ENCODE measurements at regions not wholly inside any gene's neighbourhood (a gene's known extent, or its start where the extent isn't known, plus 50 kb on each side); places are given as distances from the start of the nearest gene placed in this dataset.

GRCh38 chr18:10046178-10046807, 132.5 kb downstream of the VAPA start:
- no peaks in the 10 kb centered on the region for H3K9me3 ChIP-seq (ENCODE audit: control insufficient read depth, low read depth, low read length)
- no peaks in the 10 kb centered on the region for H3K36me3 ChIP-seq (ENCODE audit: control insufficient read depth in 2 of 2, extremely low read depth in 1 of 2, insufficient read depth in 2 of 2, low read length in 2 of 2)
- no peak overlapping the region for H3K4me2 ChIP-seq (ENCODE audit: control insufficient read depth, extremely low read depth, insufficient read depth, low read depth, low read length)
- peaks cover 5% of the 10 kb centered on the region for H3K4me1 ChIP-seq (ENCODE audit: control insufficient read depth, extremely low read depth, insufficient read depth, low read length)
- H2AFZ ChIP-seq (ENCODE audit: control insufficient read depth, low read length): no peak overlapping the region
- no peak overlapping the region for H3K4me3 ChIP-seq (ENCODE audit: control insufficient read depth in 2 of 3, extremely low read depth in 1 of 3, insufficient read depth in 2 of 3, low read depth in 1 of 3, low read length in 3 of 3)
- no peak for FAIRE-seq
- no peak for TF ChIP-seq EZH2 (IDR thresholded peaks at IDR 0.05; ENCODE audit: low read length)
- TF ChIP-seq CTCF (optimal IDR thresholded peaks at IDR 0.05 in 1 of 3, IDR thresholded peaks at IDR 0.05 in 1 of 3, conservative IDR thresholded peaks at IDR 0.05 in 1 of 3; ENCODE audit: extremely low read depth in 1 of 3, insufficient read depth in 2 of 3, low read length in 3 of 3): no peak
- no peak for DNase-seq (ENCODE audit: low read depth, low spot score)
- no peaks in the 10 kb centered on the region for H3K27me3 ChIP-seq (ENCODE audit: control insufficient read depth, extremely low read depth, insufficient read depth, low read length)
- no peaks in the 10 kb centered on the region for H4K20me1 ChIP-seq (ENCODE audit: control insufficient read depth, extremely low read depth, insufficient read depth, low read length)
- H3K9ac ChIP-seq (ENCODE audit: control insufficient read depth, extremely low read depth, insufficient read depth, low read length): no peak overlapping the region
- dilution Hi-C loops (cut with MboI; ENCODE audit: extremely low pct_ligation_motif_present, low sequenced_read_pairs): no loop called here
- H3K9me1 ChIP-seq (ENCODE audit: control insufficient read depth, extremely low read depth, insufficient read depth, low read length): no peaks in the 10 kb centered on the region
- no peaks in the 10 kb centered on the region for H3K79me2 ChIP-seq (ENCODE audit: control insufficient read depth, insufficient read depth, low read length)
- H3K27ac ChIP-seq (ENCODE audit: control insufficient read depth, insufficient read depth, low read length): no peak overlapping the region

GRCh38 chr18:10047237-10047636, 133.4 kb downstream of the VAPA start:
- H2AFZ ChIP-seq (ENCODE audit: control insufficient read depth, low read length): no peak overlapping the region
- no peaks in the 10 kb centered on the region for H3K27me3 ChIP-seq (ENCODE audit: control insufficient read depth, extremely low read depth, insufficient read depth, low read length)
- no peaks in the 10 kb centered on the region for H3K36me3 ChIP-seq (ENCODE audit: control insufficient read depth in 2 of 2, extremely low read depth in 1 of 2, insufficient read depth in 2 of 2, low read length in 2 of 2)
- H3K27ac ChIP-seq (ENCODE audit: control insufficient read depth, insufficient read depth, low read length): no peak overlapping the region
- no peak overlapping the region for H3K4me2 ChIP-seq (ENCODE audit: control insufficient read depth, extremely low read depth, insufficient read depth, low read depth, low read length)
- H3K9ac ChIP-seq (ENCODE audit: control insufficient read depth, extremely low read depth, insufficient read depth, low read length): no peak overlapping the region
- no peaks in the 10 kb centered on the region for H3K9me1 ChIP-seq (ENCODE audit: control insufficient read depth, extremely low read depth, insufficient read depth, low read length)
- H3K4me3 ChIP-seq (ENCODE audit: control insufficient read depth in 2 of 3, extremely low read depth in 1 of 3, insufficient read depth in 2 of 3, low read depth in 1 of 3, low read length in 3 of 3): no peak overlapping the region
- H3K9me3 ChIP-seq (ENCODE audit: control insufficient read depth, low read depth, low read length): no peaks in the 10 kb centered on the region
- H3K79me2 ChIP-seq (ENCODE audit: control insufficient read depth, insufficient read depth, low read length): no peaks in the 10 kb centered on the region
- TF ChIP-seq CTCF (optimal IDR thresholded peaks at IDR 0.05 in 1 of 3, IDR thresholded peaks at IDR 0.05 in 1 of 3, conservative IDR thresholded peaks at IDR 0.05 in 1 of 3; ENCODE audit: extremely low read depth in 1 of 3, insufficient read depth in 2 of 3, low read length in 3 of 3): no peak
- no peak for TF ChIP-seq EZH2 (IDR thresholded peaks at IDR 0.05; ENCODE audit: low read length)
- no peak for DNase-seq (ENCODE audit: low read depth, low spot score)
- dilution Hi-C loops (cut with MboI; ENCODE audit: extremely low pct_ligation_motif_present, low sequenced_read_pairs): no loop called here
- no peaks in the 10 kb centered on the region for H4K20me1 ChIP-seq (ENCODE audit: control insufficient read depth, extremely low read depth, insufficient read depth, low read length)
- FAIRE-seq: no peak
- peaks cover 5% of the 10 kb centered on the region for H3K4me1 ChIP-seq (ENCODE audit: control insufficient read depth, extremely low read depth, insufficient read depth, low read length)

Data from keratinocyte (primary cell).